BLaER1 (cell line): ENCODE measurements at regions not wholly inside any gene's neighbourhood (a gene's known extent, or its start where the extent isn't known, plus 50 kb on each side); places are given as distances from the start of the nearest gene placed in this dataset.
"Not testable (repeated sequence)": the region's sequence is repeated elsewhere in the genome, so short reads cannot be mapped to it uniquely, and the experiment has no call there.

ENCODE experiments used
- H3K27ac ChIP-seq: shearing (Covaris generic); formaldehyde crosslinking; 2 replicates; pipeline ENCODE4 v1.8.1; 2022
- H3K27me3 ChIP-seq: shearing (Covaris generic); formaldehyde crosslinking; 2 replicates; pipeline ENCODE4 v1.8.1; 2022
- H3K36me3 ChIP-seq: shearing (Covaris generic); formaldehyde crosslinking; 2 replicates; pipeline ENCODE4 v1.8.1; 2022
- H3K4me1 ChIP-seq: shearing (Covaris generic); formaldehyde crosslinking; 2 replicates; pipeline ENCODE4 v1.8.1; 2022
- H3K4me2 ChIP-seq: shearing (Covaris generic); formaldehyde crosslinking; 2 replicates; pipeline ENCODE4 v1.8.1; 2022
- H3K4me3 ChIP-seq: shearing (Covaris generic); formaldehyde crosslinking; 2 replicates; pipeline ENCODE4 v1.8.1; 2022
- H3K9ac ChIP-seq: shearing (Covaris generic); formaldehyde crosslinking; 2 replicates; pipeline ENCODE4 v1.8.1; 2022
- H3K9me3 ChIP-seq: shearing (Covaris generic); formaldehyde crosslinking; 2 replicates; pipeline ENCODE4 v1.8.1; 2022
- H4K20me1 ChIP-seq: shearing (Covaris generic); formaldehyde crosslinking; 2 replicates; pipeline ENCODE4 v1.8.1; 2022

DNA sequence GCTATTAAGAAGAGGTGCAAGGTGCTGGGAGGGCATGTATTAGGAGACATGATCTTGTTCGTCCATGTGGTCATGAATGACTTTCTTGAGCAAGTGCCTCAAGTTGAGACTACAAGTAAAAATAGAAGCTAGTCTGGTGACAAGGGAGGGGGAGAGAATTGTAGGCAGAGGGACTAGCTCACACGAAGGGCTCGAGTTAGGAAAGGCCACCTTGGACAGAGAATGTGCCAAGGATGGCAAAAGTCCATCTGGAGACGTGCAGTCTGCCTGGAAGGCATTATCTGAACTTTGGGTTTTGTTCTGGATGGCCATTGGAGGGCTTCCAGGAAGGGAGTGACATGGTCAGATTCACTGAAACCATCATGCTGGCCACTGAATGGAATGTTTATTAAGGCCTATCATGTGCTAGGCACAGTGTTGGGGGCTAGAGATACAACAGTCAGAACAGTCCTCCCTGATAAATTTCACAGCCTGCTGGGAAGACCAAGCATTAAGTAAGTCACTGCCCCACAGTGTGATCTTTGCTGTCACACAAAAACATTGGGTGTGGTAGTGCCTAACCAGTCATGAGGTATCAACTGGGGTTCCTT lies 251.3 kb upstream of the NBPF12 start:
- H3K27me3 ChIP-seq, H3K9ac ChIP-seq, H3K9me3 ChIP-seq, H3K36me3 ChIP-seq, H3K4me3 ChIP-seq, H4K20me1 ChIP-seq, H3K4me2 ChIP-seq, H3K4me1 ChIP-seq, H3K27ac ChIP-seq: not testable (repeated sequence)

GRCh38 chr1:146683126-146683429 lies 255.0 kb upstream of the NBPF12 start:
- not testable (repeated sequence) for H3K4me2 ChIP-seq, H3K36me3 ChIP-seq, H3K9ac ChIP-seq, H3K4me1 ChIP-seq, H3K27ac ChIP-seq, H4K20me1 ChIP-seq, H3K4me3 ChIP-seq, H3K9me3 ChIP-seq, H3K27me3 ChIP-seq

GRCh38 chr1:146682227-146683125 lies 255.6 kb upstream of the NBPF12 start:
- H4K20me1 ChIP-seq, H3K4me3 ChIP-seq, H3K9me3 ChIP-seq, H3K27me3 ChIP-seq, H3K27ac ChIP-seq, H3K36me3 ChIP-seq, H3K4me2 ChIP-seq, H3K4me1 ChIP-seq, H3K9ac ChIP-seq: not testable (repeated sequence)

- Histone ChIP-seq H3K4me1 (peaks cover 14% of the 10 kb centered on the region), H3K27ac (peak overlapping the region; percentile 49; the same call in 1 of the 2 replicates), H3K4me2 (peak overlapping the region; percentile 24; the same call in 1 of the 2 replicates)
- not testable (repeated sequence) for H3K9ac ChIP-seq, H4K20me1 ChIP-seq, H3K36me3 ChIP-seq, H3K4me3 ChIP-seq, H3K27me3 ChIP-seq, H3K9me3 ChIP-seq
Measured at GRCh38 chr1:146673729-146674299, 264.3 kb upstream of the NBPF12 start.

GRCh38 chr1:146672608-146673007 lies 265.5 kb upstream of the NBPF12 start:
- peak overlapping the region; percentile 49; the same call in 1 of the 2 replicates for H3K27ac ChIP-seq
- H3K4me3 ChIP-seq, H4K20me1 ChIP-seq, H3K27me3 ChIP-seq, H3K36me3 ChIP-seq, H3K9ac ChIP-seq, H3K9me3 ChIP-seq: not testable (repeated sequence)
- peaks cover 14% of the 10 kb centered on the region for H3K4me1 ChIP-seq
- H3K4me2 ChIP-seq: peak overlapping the region; percentile 24; the same call in 1 of the 2 replicates

GRCh38 chr1:146671588-146671987 lies 266.5 kb upstream of the NBPF12 start:
- H3K4me1 ChIP-seq: peaks cover 14% of the 10 kb centered on the region
- not testable (repeated sequence) for H3K4me2 ChIP-seq, H3K9me3 ChIP-seq, H3K27me3 ChIP-seq, H3K4me3 ChIP-seq, H4K20me1 ChIP-seq, H3K27ac ChIP-seq, H3K36me3 ChIP-seq, H3K9ac ChIP-seq

- H3K27me3 ChIP-seq, H3K4me2 ChIP-seq, H3K4me3 ChIP-seq, H3K36me3 ChIP-seq, H4K20me1 ChIP-seq, H3K27ac ChIP-seq, H3K9ac ChIP-seq, H3K9me3 ChIP-seq: not testable (repeated sequence)
- peaks cover 14% of the 10 kb centered on the region for H3K4me1 ChIP-seq
Measured at GRCh38 chr1:146670832-146671566, 267.1 kb upstream of the NBPF12 start.

- not testable (repeated sequence) for H3K9ac ChIP-seq, H3K4me2 ChIP-seq, H3K27ac ChIP-seq, H3K9me3 ChIP-seq, H3K36me3 ChIP-seq, H3K4me3 ChIP-seq, H3K27me3 ChIP-seq, H4K20me1 ChIP-seq, H3K4me1 ChIP-seq
Measured at GRCh38 chr1:146666275-146666674, 271.8 kb upstream of the NBPF12 start.

DNA sequence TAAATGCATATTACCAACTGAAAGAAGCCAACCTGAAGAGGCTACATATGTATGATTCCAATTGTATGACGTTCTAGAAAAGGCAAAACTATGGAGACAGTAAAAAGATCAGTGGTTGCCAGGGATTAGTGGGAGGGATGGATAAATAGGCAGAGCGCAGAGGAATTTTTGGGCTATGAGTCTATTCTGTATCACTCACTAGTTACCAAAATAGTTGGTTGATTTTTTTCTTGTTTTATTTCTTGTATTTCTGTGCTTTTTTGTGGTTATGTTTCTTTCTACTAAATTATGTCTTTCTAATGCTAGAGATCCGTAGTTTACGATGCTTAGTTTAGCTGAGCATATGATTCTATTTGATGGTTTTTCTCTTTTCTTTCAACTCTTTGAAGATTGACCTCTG lies 277.9 kb upstream of the NBPF12 start:
- not testable (repeated sequence) for H3K27ac ChIP-seq

DNA sequence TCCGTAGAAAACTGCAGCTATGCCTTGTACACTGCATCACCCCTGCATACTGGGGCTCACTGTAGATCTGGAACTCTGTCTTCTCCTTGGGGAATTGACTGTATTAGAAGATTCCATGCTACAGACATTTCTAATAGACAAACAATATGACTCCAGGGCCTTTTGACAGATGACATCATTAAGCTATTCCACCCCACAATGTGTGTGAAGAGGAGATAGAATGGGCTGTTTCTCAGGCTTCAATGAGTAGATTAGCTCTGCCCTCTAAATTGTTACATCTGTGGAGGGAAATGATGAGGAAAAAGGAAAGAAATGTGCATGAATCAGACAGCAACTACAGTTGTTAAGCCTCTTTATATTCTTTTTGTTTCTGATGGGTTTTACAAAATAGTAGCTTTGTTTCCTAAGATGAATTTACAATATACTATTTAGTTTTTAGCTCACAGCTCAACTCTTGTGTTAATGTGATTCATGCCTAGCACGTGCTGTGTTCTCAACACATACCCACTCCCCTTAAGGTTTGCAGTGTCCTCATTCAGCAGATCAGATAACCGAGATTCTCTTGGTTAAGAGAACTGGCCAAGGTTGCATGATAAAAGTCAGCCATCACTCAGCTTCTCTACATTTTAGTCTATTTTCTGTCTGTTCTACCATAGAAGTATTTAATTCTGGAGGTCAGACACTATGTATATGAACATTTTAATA lies 281.6 kb upstream of the NBPF12 start:
- not testable (repeated sequence) for H3K4me2 ChIP-seq, H3K36me3 ChIP-seq, H3K27me3 ChIP-seq, H3K9me3 ChIP-seq, H4K20me1 ChIP-seq, H3K9ac ChIP-seq, H3K27ac ChIP-seq, H3K4me3 ChIP-seq
- H3K4me1 ChIP-seq: peaks cover 12% of the 10 kb centered on the region

More for the DNA sequence above, 277.9 kb upstream of the NBPF12 start:
- H3K4me1 ChIP-seq, H3K27me3 ChIP-seq, H4K20me1 ChIP-seq, H3K9me3 ChIP-seq, H3K36me3 ChIP-seq, H3K4me2 ChIP-seq, H3K9ac ChIP-seq, H3K4me3 ChIP-seq: not testable (repeated sequence)

GRCh38 chr1:146654763-146655162 lies 283.4 kb upstream of the NBPF12 start:
- H3K4me3 ChIP-seq, H4K20me1 ChIP-seq, H3K9me3 ChIP-seq, H3K9ac ChIP-seq, H3K27ac ChIP-seq, H3K27me3 ChIP-seq, H3K36me3 ChIP-seq: not testable (repeated sequence)
- Histone ChIP-seq H3K4me1 (peaks cover 12% of the 10 kb centered on the region), H3K4me2 (peak overlapping the region; percentile 59)

DNA sequence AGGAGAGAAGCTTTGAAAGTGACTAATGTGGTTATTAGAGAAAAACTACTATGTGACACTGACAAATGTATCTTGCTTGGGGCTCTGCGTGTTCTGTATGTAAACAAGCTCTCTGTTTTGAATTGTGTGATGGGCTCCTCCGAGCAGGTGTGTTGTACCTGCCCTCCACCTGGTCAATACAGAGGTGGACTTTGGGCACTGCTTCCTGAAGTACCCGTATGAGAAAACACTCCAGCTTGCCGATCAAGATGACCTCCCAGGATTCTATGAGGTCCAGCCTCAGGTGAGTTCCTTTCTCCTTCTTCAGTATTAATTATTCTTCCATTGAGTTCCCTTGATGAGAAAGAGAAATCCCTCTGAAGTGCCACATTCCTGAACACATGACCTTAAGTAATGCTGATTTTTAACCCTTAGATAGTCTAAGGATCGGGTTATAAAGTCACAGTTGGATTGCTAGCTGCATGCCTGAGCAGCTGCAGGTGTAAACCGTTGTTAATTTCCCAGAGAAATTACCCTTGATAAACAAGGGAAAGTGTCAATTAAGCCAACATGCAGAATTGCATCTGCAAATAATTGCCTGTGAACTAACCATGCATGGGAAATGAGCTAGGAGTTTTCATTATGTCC lies 292.0 kb upstream of the NBPF12 start:
- peaks cover 11% of the 10 kb centered on the region for H3K4me1 ChIP-seq

GRCh38 chr1:146641534-146641933 lies 296.6 kb upstream of the NBPF12 start:
- H3K9me3 ChIP-seq, H3K9ac ChIP-seq, H3K27ac ChIP-seq, H4K20me1 ChIP-seq, H3K4me3 ChIP-seq, H3K27me3 ChIP-seq, H3K36me3 ChIP-seq: not testable (repeated sequence)
- peak overlapping the region; percentile 45; the same call in 1 of the 2 replicates for H3K4me2 ChIP-seq
- peaks cover 21% of the 10 kb centered on the region for H3K4me1 ChIP-seq

More for the DNA sequence above, 292.0 kb upstream of the NBPF12 start:
- not testable (repeated sequence) for H3K4me3 ChIP-seq, H3K27me3 ChIP-seq, H3K27ac ChIP-seq, H3K4me2 ChIP-seq, H4K20me1 ChIP-seq, H3K9me3 ChIP-seq, H3K9ac ChIP-seq, H3K36me3 ChIP-seq
